Panc1 (cell line): ENCODE measurements at regions not wholly inside any gene's neighbourhood (a gene's known extent, or its start where the extent isn't known, plus 50 kb on each side); places are given as distances from the start of the nearest gene placed in this dataset.
A peak's percentile ranks its signal among the peaks of the same experiment; 100 is the strongest.

Source experiments
- CTCF ChIP-seq: fragments of 450-650 bp; IDR thresholded peaks from 2 replicates; pipeline ENCODE4 v1.5.1; 2017; ENCODE audit warnings: mild to moderate bottlenecking
- POLR2AphosphoS5 ChIP-seq: IDR thresholded peaks from 2 replicates; pipeline ENCODE4 v1.6.1; 2012; ENCODE audit warnings: mild to moderate bottlenecking, low read depth, low read length, moderate library complexity
- TCF7L2 ChIP-seq: IDR thresholded peaks from 2 replicates; pipeline ENCODE4 v1.6.1; 2011; ENCODE audit warnings: mild to moderate bottlenecking, low read depth, low read length, inconsistent platforms

GRCh38 chr13:60226507-60226906 lies 62.8 kb upstream of the DIAPH3 start:
- peak; percentile 46 for TF ChIP-seq CTCF
- no peak for TF ChIP-seq POLR2AphosphoS5
- TF ChIP-seq TCF7L2: no peak
